Transverse colon (tissue), 4 donors: ENCODE measurements at regions not wholly inside any gene's neighbourhood (a gene's known extent, or its start where the extent isn't known, plus 50 kb on each side); places are given as distances from the start of the nearest gene placed in this dataset.

Source experiments
- DNase-seq: peaks from one replicate; pipeline ENCODE4 v3.0.0-alpha.2; 2019
- H3K27ac ChIP-seq, 4 donors: fragments of 200-600 bp; sonication (generic); 2 replicates each; pipeline ENCODE4 v1.5.1; 2016 to 2018; ENCODE audit warnings: inconsistent platforms in 4 of 4
- H3K27me3 ChIP-seq: fragments of 200-600 bp; sonication (generic); 2 replicates; pipeline ENCODE4 v1.5.1; 2017; ENCODE audit warnings: inconsistent platforms
- H3K36me3 ChIP-seq, 4 donors: fragments of 200-600 bp; sonication (generic); 2 replicates each; pipeline ENCODE4 v1.5.1; 2017 to 2019; ENCODE audit warnings: inconsistent platforms in 4 of 4
- H3K4me1 ChIP-seq, 4 donors: fragments of 200-600 bp; sonication (generic); 2 replicates each; pipeline ENCODE4 v1.5.1; 2017 to 2020; ENCODE audit warnings: inconsistent platforms in 4 of 4
- H3K4me3 ChIP-seq, 4 donors: fragments of 200-600 bp; sonication (generic); 1 replicate in 1 of 4; 2 replicates in 3 of 4; pipeline versions ENCODE4 v1.5.1 to v1.6.1; 2017 to 2019; ENCODE audit warnings: inconsistent platforms in 4 of 4
- H3K9me3 ChIP-seq, 2 donors: fragments of 200-600 bp; sonication (generic); 2 replicates each; pipeline ENCODE4 v1.5.1; 2017 to 2019; ENCODE audit warnings: inconsistent platforms in 2 of 2
- EP300 ChIP-seq: sonication (generic); formaldehyde crosslinking; IDR thresholded peaks from one replicate; pipeline ENCODE4 v1.6.1; 2017; ENCODE audit warnings: antibody characterized with exemption, low read depth
- POLR2A ChIP-seq: fragments of 450-650 bp; IDR thresholded peaks from one replicate; pipeline ENCODE4 v1.6.1; 2016; ENCODE audit warnings: antibody characterized with exemption, mild to moderate bottlenecking, moderate library complexity
- POLR2AphosphoS5 ChIP-seq, 3 donors: sonication (generic); formaldehyde crosslinking; IDR thresholded peaks; one replicate each; pipeline ENCODE4 v1.6.1; 2016; ENCODE audit warnings: antibody characterized with exemption in 3 of 3
- WGBS, 2 donors: methylation state at CpG; one replicate each; pipeline ENCODE4 v1.1.5; 2018; ENCODE audit warnings: low coverage in 1 of 2; 5-methylcytosine and 5-hydroxymethylcytosine counted together
- in situ Hi-C, 4 donors: fragments of 200-750 bp; cut with MboI; loops; one replicate each; pipeline versions ENCODE4 v1.15.0 to v1.15.1; 2017; ENCODE audit warnings: low sequenced_read_pairs in 3 of 4, low pct_ligation_motif_present in 1 of 4, low pct_unique_long_range_greater_than_20kb in 1 of 4
- intact Hi-C: fragments of 100-400 bp; cut with DNase I; formaldehyde crosslinking; loops from one replicate; pipeline ENCODE4 v1.15.1; 2023; ENCODE audit warnings: low total_unique reads
- TF ChIP-seq, protein P1 (sequence below), 5 experiments: fragments of 200-600 bp in 3 of 5; fragments of 450-650 bp in 2 of 5; sonication (generic) in 3 of 5; IDR thresholded peaks; 1 replicate in 2 of 5; 2 replicates in 3 of 5; pipeline ENCODE4 v1.5.1; 2016 to 2017; ENCODE audit warnings: antibody characterized with exemption in 5 of 5, inconsistent platforms in 3 of 5, mild to moderate bottlenecking in 2 of 5, moderate library complexity in 1 of 5

DNA sequence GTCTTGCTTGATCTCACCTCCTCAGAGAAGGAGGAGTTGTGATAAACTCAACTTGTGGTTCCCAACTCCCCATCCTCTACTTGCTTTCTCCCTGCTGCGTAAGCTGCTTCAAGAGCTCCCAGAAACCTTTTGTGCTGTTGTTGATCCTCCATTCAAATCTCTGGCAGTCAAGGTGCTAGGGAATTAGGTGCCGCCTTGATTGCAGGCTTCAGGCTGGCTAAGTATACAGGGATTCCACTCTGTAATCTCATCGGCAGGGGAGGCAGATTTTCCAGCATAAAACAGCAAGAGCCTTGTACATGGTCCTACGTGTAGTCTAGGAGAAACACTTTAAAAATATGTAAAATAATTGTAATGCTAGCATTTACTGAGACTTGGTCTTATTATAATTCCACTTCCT lies 116.2 kb upstream of the DDX18 start:
- Histone ChIP-seq H3K9me3 (no peaks in the 10 kb centered on the region), H3K36me3 (no peaks in the 10 kb centered on the region), H3K27ac (no peak overlapping the region), H3K4me3 (no peak overlapping the region), H3K4me1 (no peaks in the 10 kb centered on the region), H3K27me3 (no peaks in the 10 kb centered on the region)
- in situ Hi-C loops: no loop called here
- DNase-seq: no peak
- intact Hi-C loops: no loop called here
- WGBS, 2 donors: 74 to 82% methylated on average over 3 to 4 of the region's 4 CpGs
- TF ChIP-seq EP300 (no peak), POLR2AphosphoS5 (IDR thresholded peaks at IDR 0.05) (no peak), POLR2A (no peak)
- TF ChIP-seq, protein P1, sequence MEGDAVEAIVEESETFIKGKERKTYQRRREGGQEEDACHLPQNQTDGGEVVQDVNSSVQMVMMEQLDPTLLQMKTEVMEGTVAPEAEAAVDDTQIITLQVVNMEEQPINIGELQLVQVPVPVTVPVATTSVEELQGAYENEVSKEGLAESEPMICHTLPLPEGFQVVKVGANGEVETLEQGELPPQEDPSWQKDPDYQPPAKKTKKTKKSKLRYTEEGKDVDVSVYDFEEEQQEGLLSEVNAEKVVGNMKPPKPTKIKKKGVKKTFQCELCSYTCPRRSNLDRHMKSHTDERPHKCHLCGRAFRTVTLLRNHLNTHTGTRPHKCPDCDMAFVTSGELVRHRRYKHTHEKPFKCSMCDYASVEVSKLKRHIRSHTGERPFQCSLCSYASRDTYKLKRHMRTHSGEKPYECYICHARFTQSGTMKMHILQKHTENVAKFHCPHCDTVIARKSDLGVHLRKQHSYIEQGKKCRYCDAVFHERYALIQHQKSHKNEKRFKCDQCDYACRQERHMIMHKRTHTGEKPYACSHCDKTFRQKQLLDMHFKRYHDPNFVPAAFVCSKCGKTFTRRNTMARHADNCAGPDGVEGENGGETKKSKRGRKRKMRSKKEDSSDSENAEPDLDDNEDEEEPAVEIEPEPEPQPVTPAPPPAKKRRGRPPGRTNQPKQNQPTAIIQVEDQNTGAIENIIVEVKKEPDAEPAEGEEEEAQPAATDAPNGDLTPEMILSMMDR (IDR thresholded peaks at IDR 0.05): no peak

DNA sequence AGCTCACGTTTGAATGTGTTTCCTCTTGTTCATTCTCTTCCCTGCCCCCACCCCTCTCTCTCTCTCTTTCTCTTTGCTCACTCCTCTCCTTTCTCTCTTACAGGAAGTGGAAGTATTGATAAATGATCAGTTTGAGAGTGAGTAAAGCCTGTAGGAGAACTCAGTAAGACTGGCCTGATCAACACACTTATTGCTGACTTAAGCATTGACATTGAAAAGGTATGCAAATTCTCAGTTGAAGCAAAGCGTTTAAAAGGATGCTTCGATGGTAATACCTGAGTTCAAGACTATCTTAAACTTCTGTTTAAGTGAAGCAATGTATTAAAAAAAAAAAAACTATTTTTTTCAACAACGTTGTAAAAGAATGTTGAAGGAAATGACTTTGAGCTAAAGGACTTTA lies 115.7 kb upstream of the DDX18 start:
- H3K27ac ChIP-seq: no peak overlapping the region
- H3K9me3 ChIP-seq: no peaks in the 10 kb centered on the region
- TF ChIP-seq POLR2AphosphoS5 (IDR thresholded peaks at IDR 0.05) (no peak), POLR2A (no peak), EP300 (no peak)
- TF ChIP-seq, protein P1 (IDR thresholded peaks at IDR 0.05): no peak
- H3K36me3 ChIP-seq: no peaks in the 10 kb centered on the region
- H3K27me3 ChIP-seq: no peaks in the 10 kb centered on the region
- intact Hi-C loops (no loop called here), in situ Hi-C loops (no loop called here)
- 59 to 65% methylated on average over 4 of the region's 4 CpGs for WGBS, 2 donors
- no peak overlapping the region for H3K4me3 ChIP-seq
- H3K4me1 ChIP-seq: no peaks in the 10 kb centered on the region
- DNase-seq: no peak

DNA sequence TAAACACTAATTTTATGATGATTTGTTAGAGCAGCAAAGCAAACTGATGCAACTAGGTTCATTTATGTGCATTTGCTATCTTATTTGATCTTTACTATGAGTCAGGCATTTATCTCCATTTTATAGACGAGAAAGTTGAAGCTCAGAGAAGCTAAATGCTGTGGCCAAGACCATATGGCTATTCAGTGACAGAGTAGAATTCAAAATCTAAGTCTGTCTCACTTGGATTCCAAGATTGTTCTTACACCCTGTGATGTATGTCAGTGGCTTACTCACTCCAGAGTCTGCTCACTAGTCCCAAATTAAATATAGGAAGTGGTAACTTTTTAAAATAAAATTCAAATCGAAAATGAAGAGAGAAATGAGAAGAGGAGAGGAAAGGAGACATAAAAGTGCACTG lies 114.0 kb upstream of the DDX18 start:
- intact Hi-C loops (no loop called here), in situ Hi-C loops (no loop called here)
- no peak overlapping the region for H3K27ac ChIP-seq
- no peak for TF ChIP-seq EP300
- TF ChIP-seq POLR2A: no peak
- no peak for TF ChIP-seq POLR2AphosphoS5 (IDR thresholded peaks at IDR 0.05)
- TF ChIP-seq, protein P1 (IDR thresholded peaks at IDR 0.05): no peak
- no peaks in the 10 kb centered on the region for H3K4me1 ChIP-seq
- no peak overlapping the region for H3K4me3 ChIP-seq
- 23 to 49% methylated on average over 2 of the region's 2 CpGs for WGBS, 2 donors
- H3K36me3 ChIP-seq: no peaks in the 10 kb centered on the region
- H3K9me3 ChIP-seq: no peaks in the 10 kb centered on the region
- H3K27me3 ChIP-seq: no peaks in the 10 kb centered on the region
- no peak for DNase-seq

DNA sequence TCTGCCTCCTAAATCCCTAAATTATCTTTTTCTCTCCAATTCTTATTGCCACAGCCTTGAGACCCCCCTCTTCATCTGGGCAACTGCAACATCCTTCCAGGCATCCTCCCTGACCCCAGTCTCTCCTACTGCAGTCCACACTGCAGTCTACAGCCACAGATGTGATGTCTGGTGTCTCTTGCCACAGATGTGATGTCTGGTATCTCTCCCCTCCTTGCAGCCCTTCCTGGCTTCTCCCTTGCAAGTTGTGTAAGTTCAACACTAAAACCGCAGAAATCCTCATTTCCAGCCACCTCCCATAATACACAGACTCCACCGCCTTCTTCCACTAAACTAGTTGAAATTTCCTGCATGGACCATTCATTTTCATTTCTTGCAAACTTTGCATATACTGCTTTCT lies 113.1 kb upstream of the DDX18 start:
- 88 to 94% methylated on average over 2 of the region's 2 CpGs for WGBS, 2 donors
- in situ Hi-C loops (no loop called here), intact Hi-C loops (no loop called here)
- no peaks in the 10 kb centered on the region for H3K36me3 ChIP-seq
- H3K4me3 ChIP-seq: no peak overlapping the region
- no peak for DNase-seq
- H3K4me1 ChIP-seq: no peaks in the 10 kb centered on the region
- H3K27me3 ChIP-seq: no peaks in the 10 kb centered on the region
- no peak for TF ChIP-seq EP300
- H3K27ac ChIP-seq: no peak overlapping the region
- no peaks in the 10 kb centered on the region for H3K9me3 ChIP-seq

DNA sequence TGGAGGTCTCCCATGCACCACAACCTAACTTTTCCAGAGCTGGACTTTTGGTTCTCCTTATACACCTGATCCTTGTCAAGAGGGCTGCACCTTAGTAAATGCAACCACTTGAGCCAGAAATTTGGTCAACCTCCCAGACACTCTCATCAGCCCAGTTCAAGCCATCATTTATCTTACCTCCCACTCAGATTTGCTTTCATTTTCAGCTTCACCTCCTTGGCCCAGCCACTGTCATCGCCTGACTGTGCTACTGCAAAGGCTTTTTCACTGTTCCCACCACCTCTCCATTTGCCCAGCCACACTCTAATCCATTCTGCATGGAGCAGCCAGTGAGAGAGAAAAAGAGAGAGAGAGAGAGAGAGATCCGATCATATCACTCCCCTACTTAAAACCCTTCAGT lies 112.4 kb upstream of the DDX18 start:
- H3K9me3 ChIP-seq: no peaks in the 10 kb centered on the region
- intact Hi-C loops (no loop called here), in situ Hi-C loops (no loop called here)
- no peaks in the 10 kb centered on the region for H3K36me3 ChIP-seq
- no peak for DNase-seq
- WGBS, 2 donors: 83 to 93% methylated on average over 2 of the region's 2 CpGs
- no peak overlapping the region for H3K27ac ChIP-seq
- H3K4me3 ChIP-seq: no peak overlapping the region
- H3K27me3 ChIP-seq: no peaks in the 10 kb centered on the region
- TF ChIP-seq POLR2AphosphoS5 (IDR thresholded peaks at IDR 0.05) (no peak), POLR2A (no peak), EP300 (no peak)
- TF ChIP-seq, protein P1 (IDR thresholded peaks at IDR 0.05): no peak
- no peaks in the 10 kb centered on the region for H3K4me1 ChIP-seq
